DMS 273 treated with DMSO at 0.1 percent for 48 hours (cell line): ENCODE measurements at regions not wholly inside any gene's neighbourhood (a gene's known extent, or its start where the extent isn't known, plus 50 kb on each side); places are given as distances from the start of the nearest gene placed in this dataset.
A peak's percentile ranks its signal among the peaks of the same experiment; 100 is the strongest.
"Not testable (repeated sequence)": the region's sequence is repeated elsewhere in the genome, so short reads cannot be mapped to it uniquely, and the experiment has no call there.

Source experiments
- DNase-seq: peaks from one replicate; lab custom pipeline; 2025; lab: John Stamatoyannopoulos, UW

DNA sequence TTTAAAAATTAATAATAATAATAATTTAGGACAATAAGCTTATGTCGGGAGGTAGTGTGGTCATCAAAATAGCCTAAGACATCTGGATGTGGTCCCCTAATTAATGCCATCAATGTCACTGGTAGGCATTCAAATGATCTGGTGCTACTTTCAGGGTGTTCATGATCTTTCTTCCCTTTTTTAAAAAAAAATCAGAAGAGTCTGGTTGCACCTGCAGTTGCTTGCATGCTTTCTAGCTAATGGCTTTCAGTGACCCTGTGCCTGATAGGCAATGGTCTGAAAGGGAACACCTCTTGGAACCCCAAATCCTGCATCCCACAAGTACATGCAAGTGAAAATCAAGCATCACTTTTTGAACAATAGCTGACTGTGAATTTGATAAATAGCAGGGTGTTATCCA, 64.1 kb upstream of the KBTBD8 start:
- no peak for DNase-seq

DNA sequence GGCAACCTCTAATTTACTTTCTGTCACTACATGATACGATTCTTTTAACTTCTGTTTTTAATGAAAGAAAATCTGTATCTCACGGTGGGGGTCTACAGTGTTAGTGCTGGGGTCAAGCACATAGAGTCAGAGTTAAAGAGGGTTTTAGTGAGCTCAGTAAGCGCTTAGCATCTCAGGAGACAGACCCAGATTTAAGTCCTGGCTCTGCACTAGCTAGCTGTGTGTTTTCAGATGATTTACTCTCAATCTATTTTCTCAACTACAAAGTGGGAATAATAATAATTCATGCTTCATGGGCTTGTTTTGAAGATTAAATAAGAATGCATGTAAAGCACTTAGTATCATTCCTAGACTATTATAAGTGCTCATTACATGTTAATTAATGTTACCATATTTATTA, 63.4 kb upstream of the KBTBD8 start:
- no peak for DNase-seq

DNA sequence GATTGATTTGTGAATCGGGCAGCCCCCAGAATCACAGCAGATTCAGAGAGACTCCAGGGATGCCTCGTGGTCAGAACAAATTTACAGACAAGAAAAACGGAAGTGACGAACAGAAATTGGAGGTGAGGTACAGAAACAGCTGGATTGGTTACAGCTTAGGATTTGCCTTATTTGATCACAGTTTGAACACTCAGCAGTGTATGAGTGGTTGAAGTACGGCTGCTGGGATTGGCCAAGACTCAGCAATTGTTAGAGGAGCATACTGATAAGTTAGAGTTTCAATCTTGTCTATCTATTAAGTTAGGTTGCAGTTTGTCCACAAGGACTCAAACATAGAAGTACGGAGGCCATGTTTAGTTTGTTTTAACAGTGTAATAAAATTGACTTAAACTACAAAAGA, 61.1 kb upstream of the KBTBD8 start:
- not testable (repeated sequence) for DNase-seq

DNA sequence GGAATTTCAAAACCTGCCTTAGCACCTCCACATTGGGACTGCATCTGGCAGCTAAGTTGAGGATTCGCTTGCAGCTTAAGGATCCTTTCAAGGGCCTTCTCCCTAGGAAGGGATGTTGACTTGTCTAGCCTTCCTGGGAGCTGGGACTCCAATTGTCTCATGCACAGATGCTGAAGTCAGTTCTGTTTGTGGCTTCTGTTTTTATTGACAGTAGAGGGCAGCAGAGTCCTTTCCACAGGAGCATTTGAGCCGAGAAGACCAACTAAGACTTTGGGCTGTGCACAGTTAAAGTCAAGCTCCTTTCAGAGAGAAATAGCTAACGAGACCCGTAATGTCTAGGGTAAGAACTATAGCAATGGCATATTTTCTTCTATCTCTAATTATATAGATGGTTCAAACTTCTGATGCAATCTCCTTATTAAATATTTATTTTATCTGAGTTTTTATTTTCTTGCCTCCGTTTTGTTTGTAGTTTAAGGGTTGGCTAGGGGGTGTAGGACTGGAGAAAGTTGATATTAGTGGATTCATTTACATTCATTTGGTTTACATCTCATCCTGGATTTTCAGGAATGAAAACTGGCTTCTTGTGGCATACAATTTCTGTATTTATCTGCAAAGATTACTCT, 59.7 kb upstream of the KBTBD8 start:
- peak; percentile 1 for DNase-seq

- DNase-seq: no peak
Observed at GRCh38 chr3:66948041-66948440, 50.1 kb upstream of the KBTBD8 start.
